ENCODE measurements at regions not wholly inside any gene's neighbourhood (a gene's known extent, or its start where the extent isn't known, plus 50 kb on each side); places are given as distances from the start of the nearest gene placed in this dataset.

DNA sequence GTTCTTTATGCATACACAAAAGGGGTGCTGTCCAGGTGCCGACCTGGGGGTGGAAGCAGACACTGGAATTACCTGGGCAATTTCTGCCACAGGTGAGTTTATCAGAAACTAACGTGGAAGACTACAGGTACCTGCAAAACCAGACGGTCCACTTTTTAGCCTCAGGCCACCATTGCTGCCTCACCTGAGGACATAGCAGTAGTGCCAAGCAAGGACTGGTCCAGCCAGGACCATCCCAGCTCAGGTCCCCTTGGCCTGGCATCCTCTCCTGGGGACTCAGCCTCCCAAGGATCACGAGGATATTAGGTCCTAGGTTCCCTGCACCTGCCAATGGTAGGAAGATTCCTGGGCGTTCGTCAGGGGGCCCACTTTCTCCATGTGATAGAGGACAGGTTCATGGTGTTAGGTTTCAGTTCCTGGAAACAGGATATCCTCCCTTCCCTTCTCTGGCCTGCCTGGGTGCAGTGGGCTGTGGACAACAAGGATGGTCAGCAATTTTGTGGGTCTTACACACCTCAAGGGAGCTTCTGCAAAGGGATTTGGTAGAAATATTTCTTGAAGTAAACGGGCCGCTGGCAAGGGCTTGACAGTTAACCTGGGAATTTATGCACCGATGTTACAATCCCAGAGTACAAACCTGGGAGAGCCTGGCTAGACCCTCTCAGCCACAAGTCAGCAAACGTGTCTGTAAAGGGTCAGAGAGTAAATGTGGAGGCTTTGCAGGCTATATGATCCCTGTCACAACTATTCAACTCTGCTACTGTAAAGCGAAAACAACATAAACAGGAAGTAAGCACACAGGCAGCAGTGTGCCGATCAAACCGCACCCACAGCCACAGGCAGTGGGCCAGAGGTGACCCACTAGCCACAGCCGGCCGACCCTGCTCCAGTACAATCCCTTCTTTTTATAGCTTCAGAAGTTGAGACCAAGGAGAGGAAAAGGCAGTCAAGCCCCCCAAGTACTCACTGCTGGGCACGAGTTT, 71.4 kb upstream of the RAB4A start:
- no peak for DNase-seq

DNA sequence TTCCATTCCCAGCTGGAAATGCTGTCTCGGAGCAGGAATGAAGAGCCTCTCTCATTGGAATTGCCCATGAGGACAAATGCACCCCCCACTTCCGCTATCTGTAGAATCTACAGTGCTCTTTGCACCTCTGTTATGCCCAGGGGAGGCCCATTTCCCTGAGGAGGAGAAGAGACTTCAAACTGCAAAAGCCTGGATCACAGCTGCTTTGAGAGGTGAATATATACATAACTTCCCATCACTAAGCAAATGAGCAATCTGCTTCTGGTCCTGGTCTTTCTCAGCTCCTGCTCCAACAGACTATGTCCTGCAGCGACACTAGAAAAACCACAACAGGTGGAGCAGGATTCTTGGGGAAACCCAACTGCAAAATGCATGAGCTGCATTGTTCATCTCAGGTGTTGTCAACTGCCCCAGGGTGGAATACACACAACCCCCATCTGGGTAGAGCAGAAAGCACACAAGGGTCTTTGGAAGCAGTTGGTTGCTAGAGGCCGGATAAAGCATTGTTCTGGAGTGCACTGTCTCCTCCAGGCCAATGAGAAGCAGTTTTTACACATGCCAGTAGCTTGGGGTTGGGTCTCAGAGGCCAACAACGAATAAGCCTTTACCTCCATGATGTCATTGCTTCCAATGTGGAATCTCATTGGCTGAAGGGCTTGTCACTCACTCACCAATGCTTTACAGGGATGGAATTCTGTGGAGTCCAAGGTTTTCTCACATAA, 67.7 kb upstream of the RAB4A start:
- DNase-seq: no peak

DNA sequence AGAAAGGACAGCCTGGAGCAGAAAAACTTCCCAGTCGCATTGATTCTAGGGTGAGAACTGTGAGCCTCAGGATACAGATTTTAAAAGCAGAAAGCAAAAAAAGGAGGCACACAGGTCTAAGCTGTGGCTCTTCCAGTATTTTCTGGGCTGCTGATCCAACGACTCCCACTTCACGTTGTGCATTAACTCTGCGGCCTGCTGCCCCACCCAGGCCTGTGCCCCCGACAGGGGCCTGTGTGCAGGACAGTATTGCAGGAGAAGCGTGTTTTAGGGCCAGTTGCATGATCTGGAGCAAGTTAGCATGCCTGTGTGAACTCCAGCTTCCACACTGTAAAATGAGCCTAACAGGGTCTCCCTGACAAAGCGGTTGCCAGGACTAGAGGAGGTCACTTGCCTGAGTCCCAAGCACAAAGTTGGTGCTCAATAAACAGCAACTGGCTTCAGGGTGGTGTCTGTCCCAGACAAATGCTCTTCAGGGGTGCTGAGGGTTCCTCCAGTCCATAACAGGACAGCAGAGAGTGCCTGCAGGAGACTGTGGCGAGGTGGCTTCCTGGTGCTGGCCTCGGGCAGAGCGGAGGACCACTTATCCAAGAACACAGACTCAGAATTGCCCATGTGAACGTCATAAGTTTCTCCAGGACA, 66.8 kb upstream of the RAB4A start:
- DNase-seq: no peak

DNA sequence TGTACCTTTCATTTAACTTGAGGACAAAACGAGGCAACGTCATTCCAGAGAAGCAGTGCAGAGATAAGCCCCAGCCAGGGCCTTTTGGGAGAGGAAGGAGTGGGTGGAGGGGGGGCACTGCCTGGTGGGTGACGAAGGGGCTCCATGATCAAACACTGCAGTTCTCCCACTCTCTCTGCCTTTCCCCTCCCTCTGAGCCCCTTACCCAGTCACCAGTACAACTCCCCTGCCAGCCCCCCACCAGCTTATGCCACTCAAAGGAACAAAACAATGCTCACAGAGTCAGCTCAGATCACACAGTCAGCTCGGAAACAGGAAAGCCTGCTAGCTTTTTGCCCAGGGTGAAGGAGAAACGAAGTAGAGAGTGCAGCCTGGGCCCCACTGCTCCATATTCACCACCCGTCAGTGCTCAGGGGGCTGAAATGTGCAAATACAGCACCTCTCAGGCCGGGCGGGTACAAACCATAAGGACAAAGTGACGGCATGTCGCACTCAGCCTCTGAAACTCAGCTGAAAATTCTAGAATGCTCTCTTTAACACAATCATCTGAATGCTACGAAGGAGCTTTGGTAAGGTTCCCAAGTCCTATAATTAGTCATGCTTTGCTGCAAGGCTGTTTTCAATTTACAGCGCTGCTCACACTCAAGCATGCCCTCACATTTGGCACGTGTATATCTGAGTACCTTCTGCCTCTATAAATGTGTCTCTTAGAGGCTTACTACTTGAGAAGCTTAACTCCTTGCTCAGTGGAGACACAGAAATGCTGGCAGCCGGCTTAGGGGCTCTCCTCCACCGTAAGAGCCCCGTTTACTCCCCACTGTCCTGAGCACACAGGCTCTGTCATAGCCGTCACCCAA, 65.8 kb upstream of the RAB4A start:
- no peak for DNase-seq

DNA sequence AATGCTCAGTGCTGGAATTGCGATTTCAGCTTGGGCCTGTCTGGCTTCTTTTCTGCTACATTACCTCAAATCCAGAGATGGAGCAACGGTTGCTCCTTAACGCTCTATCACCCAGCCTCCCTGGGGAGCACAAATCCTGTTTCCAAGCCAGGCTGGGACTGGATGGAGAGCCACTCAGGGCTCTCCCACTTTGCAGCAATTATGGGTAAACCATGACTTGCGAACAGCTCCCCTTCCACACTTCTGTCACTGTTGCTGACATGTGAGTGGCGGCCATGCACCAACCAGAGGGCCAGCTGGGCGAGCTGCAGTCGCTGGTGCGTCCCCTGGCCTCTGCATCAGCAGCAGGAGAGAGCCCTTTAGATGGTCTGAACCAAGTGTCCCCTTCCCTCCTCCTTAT, 65.1 kb upstream of the RAB4A start:
- peak; percentile 19 for DNase-seq

DNA sequence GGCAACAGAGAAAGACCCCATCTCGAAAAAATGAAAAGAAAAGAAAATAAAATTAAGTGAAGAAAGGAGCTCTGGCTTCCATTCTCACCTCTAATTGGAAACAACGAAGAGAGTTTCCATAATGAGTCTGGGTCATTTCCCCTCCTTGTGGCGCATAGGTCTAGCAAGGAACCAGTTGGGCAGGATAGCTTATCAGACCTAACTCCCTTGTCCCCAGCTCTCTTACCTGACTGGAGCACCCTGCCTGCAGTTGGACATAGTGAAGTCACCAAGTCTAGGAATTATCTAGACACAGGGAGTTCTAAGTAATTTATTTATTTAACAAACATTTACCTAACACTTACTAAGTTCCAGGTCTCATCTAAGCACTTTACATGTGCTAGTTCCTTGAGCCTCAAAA, 63.0 kb upstream of the RAB4A start:
- DNase-seq: no peak

DNA sequence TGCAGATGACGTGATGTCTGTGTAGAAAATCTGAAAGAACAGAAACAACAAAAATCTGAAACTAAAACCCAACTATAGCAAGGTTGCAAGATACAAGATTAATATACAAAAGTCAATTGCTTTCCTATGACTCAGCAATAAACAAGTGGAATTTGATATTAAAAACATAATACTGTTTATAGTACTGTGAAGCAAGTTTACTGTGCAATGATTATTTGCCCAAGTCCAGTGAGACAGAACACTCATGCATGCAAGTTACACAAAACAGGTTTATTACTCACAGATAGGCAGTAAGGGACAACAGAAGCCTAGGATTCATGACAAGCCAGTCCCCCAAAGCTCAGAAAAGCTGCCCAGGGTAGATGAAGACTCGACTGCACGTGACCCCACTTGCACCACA, 62.4 kb upstream of the RAB4A start:
- DNase-seq: no peak

DNA sequence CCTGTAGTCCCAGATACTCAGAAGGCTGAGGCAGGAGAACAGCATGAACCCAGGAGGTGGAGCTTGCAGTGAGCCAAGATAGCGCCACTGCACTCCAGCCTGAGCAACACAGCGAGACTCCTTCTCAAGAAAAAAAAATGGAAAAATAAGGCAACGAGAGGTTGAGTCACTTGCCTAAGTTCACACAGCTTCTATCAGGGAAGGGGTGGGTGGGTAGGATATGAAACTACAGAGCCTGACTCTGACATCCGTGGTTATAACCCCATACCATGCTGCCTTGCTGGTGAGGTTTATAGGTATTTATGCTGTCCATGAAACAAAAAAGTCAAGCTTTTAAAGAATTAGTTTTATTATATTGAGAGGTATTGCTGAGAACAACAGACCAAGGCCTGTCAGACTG, 61.5 kb upstream of the RAB4A start:
- no peak for DNase-seq

DNA sequence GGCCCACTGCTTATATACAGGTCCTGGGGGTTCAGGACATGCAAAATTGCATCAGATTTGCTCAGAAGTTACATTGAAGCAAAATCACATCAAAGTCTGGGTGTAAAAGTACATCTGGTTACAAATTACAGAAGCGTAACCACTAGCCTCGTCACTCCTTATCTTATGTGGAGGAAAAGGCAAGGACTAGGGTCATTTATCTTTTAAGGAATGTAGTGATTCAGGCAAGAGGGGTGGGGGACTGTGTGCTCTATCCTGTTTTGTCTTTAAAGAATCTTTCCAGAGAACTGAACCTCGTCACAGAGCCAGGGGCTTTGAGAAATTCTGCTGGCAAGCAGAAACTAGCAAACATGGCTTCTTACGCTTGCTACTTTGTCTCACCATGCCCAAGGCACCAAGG, 61.1 kb upstream of the RAB4A start:
- DNase-seq: no peak

DNA sequence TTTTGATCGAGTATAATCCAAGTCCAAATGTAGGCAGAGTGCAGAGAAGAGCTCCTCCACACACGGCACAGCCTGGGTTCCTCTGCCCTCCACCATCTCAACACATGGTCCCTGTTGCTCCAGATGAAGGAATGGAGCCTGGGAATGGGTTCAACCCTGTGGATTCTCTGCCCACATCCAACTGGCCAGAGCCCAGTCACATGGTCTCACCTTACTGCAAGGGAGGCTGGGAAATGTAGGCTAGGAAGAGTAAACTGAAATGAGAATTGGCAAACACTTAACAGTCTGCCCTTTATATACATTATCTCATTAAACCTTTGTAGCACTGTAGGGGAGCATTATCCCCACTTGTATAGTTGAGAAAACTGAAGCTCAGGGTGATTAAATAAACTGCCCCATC, 60.1 kb upstream of the RAB4A start:
- no peak for DNase-seq

DNA sequence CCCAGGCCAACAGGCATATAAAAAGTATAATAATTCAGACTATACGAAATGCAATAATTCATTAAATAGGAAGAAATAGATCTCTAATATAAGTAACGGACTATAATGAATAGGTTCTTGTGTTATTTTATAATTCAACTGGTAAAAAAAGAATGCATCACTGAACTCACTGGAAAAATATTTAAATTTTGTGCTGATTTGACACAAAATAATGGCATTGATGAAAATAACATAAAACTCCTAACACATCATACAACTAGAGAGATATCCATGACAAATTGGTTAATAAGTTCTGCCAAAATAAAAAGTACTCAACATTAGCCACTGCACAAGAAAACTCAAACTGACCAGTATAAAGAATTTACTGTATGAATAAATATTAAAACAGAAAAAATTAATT, 57.1 kb upstream of the RAB4A start:
- DNase-seq: no peak

DNA sequence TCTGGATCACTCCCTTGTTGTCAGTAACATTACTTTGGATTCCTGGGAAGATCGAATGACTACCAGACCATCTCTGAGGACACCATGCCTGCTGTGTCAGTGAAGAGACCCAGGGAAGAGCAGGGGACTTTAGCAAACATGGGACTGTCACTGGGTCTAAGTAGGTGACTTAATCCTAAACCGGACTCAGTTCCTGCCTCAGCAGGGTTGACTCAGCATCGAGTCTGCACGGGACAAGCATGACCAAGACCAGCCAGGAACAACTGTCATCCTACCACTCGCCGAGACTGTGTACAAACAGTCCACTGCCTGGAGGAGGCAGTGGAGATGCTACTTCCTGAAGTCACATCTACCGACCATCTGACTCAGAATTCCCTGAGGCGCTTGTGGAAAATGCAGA, 53.2 kb upstream of the RAB4A start:
- no peak for DNase-seq

DNA sequence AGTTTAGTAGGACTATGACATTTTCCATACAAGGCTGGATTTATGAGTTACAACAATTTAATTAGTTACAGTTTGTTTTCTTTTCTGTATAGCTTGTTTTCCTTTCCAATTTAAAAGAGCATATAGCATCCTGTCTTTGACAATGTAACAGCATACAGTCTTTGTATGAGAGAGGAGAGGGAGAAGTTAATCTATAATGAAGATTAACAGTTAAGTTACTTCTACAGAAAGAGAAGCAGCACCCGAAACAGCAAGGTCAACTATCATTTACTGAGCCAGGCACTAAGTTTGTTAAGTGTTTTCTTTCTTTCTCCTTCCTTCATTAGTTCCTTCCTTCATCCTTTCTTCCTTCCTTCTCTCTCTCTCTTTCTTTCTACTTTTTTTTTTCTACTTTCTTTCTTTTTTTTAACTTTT, 52.3 kb upstream of the RAB4A start:
- DNase-seq: no peak

DNA sequence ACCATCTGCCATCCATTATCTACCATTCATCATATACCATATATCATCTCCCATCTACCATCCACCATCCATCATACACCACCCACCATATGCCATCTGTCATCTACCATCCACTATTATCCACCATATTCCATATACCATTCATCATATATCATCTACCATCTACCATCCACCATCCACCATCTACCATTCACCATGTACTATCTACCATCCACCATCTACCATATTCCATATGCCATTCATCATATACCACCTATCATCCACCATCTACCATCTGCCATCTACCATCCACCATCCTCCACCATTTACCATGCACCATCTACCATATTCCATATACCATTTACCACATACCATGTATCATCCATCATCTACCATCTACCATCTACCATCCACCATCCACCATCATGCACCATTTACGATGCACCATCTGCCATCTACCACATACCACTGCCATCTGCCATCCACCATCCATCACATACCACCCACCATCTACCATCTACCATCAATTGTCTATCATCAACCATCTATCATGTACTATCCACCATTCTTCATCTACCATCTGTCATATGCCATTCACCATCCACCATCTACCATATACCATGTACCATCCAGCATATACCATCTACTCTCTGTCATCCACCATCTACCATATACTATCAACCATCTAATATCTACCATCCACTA, 50.6 kb upstream of the RAB4A start:
- no peak for DNase-seq

DNA sequence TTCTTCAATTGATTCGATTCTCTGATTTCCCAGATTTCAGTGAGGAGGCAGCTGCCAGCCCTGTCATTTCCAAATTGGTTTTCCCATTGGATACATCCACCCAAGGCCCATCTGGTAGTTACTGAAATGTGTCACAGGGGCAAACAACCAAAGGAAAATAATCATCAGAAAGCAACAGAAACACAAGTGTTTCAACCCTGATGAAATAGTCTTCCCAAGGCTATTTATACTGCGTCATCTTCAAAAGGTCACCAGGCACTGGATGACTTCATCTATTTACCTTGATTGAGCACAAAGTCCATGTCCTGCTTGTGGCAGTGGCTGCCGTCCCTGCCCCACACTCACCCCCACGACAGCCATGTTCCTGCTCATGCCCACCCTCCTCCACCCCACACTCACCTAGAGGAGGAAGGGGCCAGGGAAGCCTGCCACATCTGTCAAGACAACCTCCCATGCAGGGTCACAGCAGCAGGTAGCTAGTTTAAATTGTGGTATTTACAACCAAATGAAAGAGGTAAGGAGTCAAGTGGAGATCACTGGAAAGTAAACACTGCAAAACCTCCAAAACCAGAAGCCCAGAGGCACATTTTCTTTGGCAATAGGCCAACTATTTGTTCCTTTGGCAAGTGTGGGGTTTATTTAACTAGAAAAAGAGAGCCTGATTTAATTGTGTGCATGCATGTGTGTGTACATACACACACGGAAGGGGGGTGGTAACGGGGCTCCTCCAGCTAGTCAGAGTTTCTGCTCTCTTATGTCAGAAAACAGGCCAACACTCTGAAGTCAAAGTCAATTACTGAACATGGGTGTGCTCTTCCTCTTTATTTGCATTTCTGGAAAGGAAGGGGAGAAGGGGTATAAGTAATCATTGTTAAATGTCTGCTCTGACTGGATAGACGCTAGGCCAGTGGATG, 49.5 kb upstream of the RAB4A start:
- DNase-seq: peak; percentile 71
